ENCODE measurements at regions not wholly inside any gene's neighbourhood (a gene's known extent, or its start where the extent isn't known, plus 50 kb on each side); places are given as distances from the start of the nearest gene placed in this dataset.

DNA sequence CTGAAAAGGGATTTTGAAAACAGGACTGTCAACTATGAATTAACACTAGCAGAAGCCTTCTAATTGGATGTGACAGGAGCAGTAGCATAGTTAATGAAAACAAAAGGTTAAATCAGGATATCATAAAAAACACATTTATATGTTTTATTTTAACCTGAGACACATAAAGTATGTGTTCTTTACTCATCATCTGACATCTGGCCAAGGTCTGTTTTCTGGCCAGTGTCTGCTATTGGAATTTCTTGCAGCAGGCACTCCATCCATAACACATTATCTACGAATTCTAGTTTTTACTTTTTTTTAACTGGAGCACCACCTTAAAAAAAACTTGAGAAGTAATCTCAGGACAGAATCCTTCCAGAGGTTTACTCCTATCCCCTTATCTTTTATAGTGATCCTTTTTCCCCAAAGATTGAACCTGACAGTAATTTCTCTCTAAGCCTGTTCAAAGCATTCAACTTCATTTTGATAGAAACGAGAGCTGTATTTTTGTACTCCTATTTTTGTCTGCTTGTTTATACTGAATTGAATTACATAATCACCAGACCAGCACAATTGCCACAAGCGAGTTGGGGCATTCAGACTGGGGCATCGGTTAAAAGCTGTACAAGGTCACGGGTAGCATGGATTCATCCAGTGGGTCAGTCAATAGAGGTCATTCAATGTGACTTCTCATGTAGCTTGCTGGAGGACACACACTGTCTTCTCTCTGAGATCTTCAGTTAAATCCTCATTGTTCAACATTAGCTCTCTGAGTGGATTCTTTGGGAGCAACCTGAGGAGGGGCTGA, 205.6 kb upstream of the CLINT1 start:
- TF ChIP-seq, protein P1, sequence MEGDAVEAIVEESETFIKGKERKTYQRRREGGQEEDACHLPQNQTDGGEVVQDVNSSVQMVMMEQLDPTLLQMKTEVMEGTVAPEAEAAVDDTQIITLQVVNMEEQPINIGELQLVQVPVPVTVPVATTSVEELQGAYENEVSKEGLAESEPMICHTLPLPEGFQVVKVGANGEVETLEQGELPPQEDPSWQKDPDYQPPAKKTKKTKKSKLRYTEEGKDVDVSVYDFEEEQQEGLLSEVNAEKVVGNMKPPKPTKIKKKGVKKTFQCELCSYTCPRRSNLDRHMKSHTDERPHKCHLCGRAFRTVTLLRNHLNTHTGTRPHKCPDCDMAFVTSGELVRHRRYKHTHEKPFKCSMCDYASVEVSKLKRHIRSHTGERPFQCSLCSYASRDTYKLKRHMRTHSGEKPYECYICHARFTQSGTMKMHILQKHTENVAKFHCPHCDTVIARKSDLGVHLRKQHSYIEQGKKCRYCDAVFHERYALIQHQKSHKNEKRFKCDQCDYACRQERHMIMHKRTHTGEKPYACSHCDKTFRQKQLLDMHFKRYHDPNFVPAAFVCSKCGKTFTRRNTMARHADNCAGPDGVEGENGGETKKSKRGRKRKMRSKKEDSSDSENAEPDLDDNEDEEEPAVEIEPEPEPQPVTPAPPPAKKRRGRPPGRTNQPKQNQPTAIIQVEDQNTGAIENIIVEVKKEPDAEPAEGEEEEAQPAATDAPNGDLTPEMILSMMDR (IDR thresholded peaks at IDR 0.05; ENCODE audit: borderline replicate concordance, insufficient read depth, low read depth, low read length): no peak
- H3K4me3 ChIP-seq (ENCODE audit: low read depth, low read length): no peak overlapping the region

DNA sequence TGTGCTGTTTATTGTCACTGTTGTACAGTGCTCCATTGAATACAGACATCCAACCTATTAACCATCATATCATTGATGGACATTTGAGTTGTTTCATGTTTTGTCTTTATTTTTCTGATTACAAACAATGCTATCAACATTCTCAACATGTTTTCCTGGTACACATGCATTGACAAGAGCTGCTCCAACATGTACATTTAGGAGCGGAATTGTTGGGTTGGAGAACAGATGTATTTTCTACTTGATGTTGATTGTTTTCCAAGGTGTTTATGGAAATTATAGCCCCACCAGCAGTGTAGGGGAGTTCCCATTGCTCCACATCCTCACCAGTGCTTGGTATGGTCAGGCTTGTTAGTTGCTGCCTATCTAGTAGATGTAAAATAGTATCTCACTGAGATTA, 204.1 kb upstream of the CLINT1 start:
- H3K4me3 ChIP-seq (ENCODE audit: low read depth, low read length): no peak overlapping the region

DNA sequence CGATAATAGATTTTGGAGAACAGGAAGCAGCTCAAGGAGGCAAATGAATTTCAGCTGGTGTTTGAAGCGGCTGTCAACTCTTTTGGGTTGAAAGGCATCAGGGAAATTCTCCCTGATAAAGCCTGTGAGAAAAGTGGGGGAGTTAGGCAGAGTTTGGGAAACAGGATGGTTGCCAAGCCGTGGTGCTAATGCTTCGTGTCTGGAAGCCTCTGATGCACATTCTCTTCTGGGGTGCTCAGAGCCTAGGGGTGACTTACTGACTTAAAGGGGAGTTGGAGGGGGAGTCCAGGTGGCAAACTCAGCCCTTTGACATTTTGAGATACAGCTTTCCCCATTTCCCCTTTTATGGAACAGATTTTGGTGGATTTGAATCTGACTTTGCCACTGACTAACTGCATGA, 202.5 kb upstream of the CLINT1 start:
- H3K4me3 ChIP-seq (ENCODE audit: low read depth, low read length): no peak overlapping the region
- TF ChIP-seq, protein P1 (IDR thresholded peaks at IDR 0.05; ENCODE audit: borderline replicate concordance, insufficient read depth, low read depth, low read length): no peak

More for the DNA sequence above, 204.1 kb upstream of the CLINT1 start:
- TF ChIP-seq, protein P1 (IDR thresholded peaks at IDR 0.05; ENCODE audit: borderline replicate concordance, insufficient read depth, low read depth, low read length): no peak

DNA sequence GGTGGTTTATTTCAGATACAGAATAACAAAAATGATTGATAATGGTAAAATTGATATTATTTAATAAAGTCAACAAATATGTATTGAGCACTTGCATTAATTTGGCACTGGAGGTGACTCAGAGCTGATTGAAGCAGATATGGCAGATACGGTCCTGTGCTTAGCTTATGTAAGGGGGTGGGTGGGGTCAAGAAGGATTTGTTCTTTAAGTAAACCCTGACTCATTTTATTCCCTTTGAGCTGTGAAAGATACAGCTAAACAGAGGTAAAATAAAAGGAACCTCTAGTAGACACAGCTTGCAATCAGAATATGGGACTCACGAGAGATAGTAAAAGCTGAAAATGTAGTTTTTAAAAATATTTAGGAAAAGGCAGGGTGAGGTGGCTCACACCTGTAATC, 201.3 kb upstream of the CLINT1 start:
- H3K4me3 ChIP-seq (ENCODE audit: low read depth, low read length): no peak overlapping the region
- TF ChIP-seq, protein P1 (IDR thresholded peaks at IDR 0.05; ENCODE audit: borderline replicate concordance, insufficient read depth, low read depth, low read length): no peak

DNA sequence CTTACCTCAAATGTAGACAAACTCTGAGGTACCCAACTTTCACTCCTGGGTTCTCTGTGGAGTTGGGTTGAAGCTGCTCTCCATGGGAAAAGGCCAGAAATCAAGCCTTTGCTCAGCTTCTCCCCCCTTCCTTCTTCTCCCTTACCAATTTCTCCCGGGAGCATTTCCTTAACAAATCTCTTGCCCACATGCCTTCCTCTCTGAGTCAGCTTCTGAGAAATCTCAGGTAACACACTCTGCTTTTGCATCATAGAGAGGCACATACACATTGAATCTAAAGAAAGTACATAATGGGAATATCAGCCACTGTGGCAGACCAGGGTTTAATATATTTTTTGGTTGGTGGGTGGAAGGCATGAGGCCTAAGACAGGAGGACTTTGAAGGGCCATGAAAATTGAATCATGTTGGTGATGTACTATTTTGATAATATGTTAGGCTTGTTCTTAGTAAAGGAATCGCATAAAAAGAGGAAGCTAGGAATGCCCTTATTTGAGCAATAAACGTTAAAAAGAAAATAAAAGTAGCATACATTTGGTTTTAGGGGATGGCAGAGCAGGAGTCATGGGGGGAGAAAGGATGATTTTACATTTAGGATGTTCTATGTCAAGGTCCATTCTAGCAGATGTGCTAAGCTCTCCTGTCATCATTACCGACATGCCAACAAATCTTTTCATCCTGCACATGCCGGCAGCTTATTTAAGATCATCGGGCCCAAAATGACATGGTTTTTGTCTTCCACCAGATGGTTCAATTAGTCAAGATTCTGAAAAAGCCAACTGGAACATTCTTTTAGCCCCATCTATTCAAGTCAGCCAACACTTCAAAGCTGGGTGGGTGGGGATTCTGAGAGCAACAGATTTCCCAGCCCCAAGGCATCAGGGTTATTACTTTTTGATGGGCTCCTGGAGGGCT, 199.5 kb upstream of the CLINT1 start:
- H3K4me3 ChIP-seq (ENCODE audit: low read depth, low read length): no peak overlapping the region
- TF ChIP-seq, protein P1 (IDR thresholded peaks at IDR 0.05; ENCODE audit: borderline replicate concordance, insufficient read depth, low read depth, low read length): no peak

DNA sequence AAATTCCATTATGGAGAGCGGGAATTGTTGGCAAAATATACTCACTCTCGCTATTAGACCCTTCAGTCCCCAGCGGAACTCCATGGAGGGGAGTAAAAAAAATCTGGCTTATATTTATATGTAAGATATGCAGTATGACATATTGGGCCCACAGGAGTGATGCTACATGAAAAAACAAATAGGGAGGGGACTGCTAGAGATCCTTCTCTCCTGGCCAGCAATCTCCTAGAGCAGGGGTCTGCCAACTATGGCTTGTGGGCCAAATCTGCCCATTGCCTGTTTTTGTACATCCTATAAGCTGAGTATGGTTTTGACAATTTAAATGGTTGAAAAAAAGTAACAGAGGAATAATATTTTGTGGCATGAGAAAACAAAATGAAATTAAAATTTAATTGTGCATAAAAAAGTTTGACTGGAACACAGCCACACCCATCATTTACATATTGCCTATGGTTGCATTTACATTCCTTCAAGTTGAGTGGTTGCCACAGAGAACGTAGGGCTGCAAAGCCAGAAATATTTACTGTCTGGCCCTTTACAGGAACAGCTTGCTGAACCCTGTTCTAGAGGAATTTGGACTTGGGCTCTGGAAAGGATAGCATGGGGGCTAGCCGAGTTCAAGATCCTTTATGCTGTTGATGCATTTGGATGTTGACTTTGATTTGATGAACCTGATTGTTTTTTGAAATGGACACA, 197.3 kb upstream of the CLINT1 start:
- H3K4me3 ChIP-seq (ENCODE audit: low read depth, low read length): no peak overlapping the region
- TF ChIP-seq, protein P1 (IDR thresholded peaks at IDR 0.05; ENCODE audit: borderline replicate concordance, insufficient read depth, low read depth, low read length): no peak
